HG02623 (cell line): ENCODE measurements at regions not wholly inside any gene's neighbourhood (a gene's known extent, or its start where the extent isn't known, plus 50 kb on each side); places are given as distances from the start of the nearest gene placed in this dataset.

ENCODE experiments used
- ATAC-seq: cut with Tn5 transposase; IDR thresholded peaks from one replicate; pipeline ENCODE4 v1.9.1; 2021; ENCODE audit warnings: moderate library complexity; ENCODE audit not compliant: unreplicated experiment

DNA sequence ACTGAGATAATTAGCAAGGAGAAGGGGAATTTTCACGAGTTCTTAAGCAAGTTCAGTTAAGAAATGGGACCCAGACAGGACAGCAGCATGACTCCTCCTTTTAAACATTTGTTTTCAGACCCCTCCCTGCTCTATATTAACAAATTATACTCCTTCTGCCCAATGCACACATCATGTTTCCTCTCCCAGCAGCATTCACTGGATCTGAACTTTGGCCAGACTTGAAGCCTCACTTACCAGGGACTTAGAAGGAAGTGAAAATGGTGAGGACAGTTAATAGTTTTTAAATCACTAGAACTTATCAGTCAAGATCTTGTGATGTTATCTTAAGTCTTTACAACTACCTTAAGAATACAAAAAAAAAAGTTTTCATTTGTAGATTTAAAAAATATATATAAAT lies 1174.7 kb upstream of the MAP3K7 start:
- ATAC-seq: no peak

DNA sequence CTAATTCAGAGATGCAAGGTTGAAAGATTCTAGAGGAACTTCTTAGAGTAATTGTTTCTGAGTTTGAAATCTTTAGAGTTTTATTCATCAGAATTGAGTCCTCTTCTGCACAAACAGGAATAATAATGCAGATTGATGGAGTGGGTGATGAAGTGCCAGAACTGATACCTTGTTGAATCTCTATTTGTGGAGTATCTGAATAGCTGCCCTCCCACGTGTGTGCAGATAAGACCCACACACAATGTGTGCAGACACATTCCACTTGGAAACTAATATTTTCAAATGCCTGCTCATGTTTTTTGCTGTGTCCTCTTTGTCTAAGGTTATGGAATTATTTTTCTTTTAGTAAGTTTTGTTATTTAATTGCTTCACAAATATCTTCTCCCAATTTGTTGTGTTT lies 1167.8 kb upstream of the MAP3K7 start:
- no peak for ATAC-seq

DNA sequence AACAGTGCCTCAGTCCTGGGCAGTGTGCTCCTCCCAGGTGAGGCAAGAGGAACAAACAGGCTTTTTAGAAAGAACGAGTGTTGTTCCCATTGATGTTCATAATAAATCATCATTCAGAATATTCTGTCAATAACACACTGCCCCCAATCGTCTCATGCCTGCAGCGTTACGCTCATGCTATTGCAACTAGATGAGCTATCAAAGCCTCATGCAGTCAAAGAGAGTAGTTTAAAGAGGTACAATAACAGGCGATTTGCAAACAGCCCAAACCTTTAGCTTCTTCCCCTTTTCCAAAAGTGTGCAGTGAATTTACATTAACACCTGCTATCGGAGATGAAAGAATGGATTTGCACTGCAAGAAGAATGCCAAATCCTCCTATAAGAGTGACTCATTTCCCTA lies 1164.7 kb upstream of the MAP3K7 start:
- no peak for ATAC-seq

DNA sequence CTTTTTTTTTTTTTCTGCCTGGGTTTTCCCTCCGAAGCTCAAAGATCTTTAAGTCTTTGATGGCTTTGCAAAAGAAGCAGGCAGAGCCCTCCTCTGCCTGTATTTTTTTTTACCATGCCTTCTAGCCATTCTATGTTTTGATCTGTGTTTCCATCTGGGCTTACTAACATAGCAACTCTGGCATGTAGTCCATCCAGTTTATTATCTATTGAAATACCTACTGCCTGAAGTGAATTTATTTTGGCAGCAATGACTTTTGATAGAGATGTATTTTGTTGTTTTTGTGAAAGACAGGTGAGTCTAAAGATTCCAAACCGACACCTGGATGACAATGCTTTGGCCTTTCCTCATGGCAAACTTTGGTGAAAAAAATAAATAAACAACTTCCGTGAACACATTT lies 1157.7 kb upstream of the MAP3K7 start:
- ATAC-seq: no peak

DNA sequence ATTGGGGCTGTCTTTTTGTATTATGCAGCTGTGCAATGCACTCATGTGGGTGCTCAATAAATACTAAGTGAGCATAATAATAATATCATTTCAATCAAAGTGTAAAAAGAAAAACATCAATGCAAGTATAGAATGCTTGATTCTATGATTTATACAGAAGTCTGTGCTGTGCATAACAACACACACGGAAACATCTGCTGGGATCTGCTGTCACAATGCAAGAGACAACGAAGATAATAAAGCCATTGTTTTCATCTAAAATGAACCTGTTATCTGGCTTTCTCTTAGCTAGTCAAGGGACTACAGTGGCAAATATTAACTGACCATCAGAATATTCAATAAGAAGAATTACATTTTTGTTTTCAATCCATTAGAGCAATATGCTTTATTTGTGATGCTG lies 1156.9 kb upstream of the MAP3K7 start:
- no peak for ATAC-seq

DNA sequence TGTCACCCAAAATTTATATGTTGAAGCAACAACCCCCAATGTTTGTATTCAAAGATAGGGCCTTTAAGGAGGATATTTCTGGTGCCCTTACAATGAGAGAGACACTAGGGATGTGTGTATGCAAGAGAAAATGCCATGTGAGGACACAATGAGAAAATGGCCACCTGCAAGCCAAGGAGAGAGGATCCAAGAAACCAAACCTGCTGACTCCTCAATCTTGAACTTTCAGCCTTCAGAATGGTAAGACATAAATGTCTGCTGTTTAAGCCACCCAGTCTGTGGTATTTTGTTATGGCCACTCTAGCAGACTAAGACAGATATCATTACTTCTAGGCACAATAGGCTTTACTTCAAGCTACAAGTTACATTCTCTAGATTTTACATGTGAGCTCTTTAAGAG lies 1145.1 kb upstream of the MAP3K7 start:
- no peak for ATAC-seq

DNA sequence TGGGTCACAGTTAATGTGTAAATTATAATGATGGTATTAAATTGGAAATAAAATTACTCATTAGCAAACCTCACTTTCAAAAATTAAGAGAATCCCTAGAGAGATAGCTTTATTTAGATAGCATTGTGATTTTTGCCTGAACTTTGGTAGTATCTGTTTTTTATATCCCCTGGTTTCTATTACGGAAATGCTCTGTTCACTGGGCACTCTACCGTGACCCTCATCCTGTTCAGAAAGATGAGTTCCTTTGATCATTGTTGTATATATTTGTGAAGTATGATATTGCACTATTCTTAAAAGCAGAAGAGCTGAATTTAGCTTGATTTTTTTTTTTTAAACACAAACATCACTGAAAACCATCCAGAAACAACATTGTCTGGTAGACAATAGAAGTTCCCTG lies 1143.8 kb upstream of the MAP3K7 start:
- ATAC-seq: no peak

DNA sequence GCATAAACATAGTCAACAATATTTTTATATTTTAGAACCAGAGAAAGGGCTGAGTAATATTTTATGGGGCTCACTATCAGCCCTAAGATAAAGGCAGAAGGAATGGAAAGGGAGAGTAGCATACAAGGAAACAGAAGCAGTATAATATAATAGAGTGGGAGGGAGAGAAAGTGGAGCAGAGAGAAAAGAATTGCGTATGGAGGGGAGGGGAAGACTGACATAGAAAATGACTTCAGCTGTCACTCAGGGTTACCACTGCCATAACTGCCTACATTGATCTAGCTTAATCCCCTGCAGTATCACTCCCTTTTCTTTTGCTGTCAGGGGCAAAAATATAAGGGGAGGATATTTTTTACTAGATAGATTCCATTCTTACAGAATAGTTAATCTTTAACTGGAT lies 1133.5 kb upstream of the MAP3K7 start:
- ATAC-seq: no peak

DNA sequence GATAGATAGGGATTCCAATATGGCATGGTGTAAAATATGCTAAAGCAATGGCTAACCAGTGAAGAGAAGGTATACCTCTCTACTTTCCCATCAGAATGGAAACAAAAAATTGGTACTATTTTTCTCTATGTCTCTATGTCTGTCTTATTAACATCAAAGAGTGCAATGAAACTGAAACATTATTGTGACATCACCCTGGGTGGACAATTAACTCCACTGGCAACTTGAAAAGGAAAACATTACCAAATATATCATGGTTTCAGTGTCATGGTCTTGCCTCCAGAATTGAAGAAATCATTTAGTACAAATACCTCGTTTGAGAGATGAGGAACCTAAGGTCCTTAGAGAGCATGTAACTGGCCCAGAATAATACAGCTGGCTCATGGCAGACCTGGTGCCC lies 1132.5 kb upstream of the MAP3K7 start:
- ATAC-seq: no peak

DNA sequence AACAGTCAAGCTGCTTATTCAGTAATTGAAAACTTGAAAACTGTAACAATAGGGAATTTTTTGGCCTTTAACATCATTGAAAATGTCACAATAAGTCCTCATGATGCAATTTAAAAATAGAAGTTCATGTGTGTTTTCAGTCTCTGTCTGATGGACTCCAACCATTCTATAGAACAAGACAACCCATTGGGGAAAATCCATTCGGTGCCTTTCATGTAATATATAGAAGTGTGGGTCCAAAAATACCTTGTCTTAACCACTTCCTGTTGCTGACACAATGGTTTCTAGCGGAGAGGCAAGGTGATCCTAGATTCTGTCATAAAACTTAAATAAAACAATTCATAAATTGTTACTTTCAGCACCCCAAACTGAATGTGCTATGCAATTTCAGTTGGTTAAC lies 1131.3 kb upstream of the MAP3K7 start:
- ATAC-seq: peak; percentile 57

DNA sequence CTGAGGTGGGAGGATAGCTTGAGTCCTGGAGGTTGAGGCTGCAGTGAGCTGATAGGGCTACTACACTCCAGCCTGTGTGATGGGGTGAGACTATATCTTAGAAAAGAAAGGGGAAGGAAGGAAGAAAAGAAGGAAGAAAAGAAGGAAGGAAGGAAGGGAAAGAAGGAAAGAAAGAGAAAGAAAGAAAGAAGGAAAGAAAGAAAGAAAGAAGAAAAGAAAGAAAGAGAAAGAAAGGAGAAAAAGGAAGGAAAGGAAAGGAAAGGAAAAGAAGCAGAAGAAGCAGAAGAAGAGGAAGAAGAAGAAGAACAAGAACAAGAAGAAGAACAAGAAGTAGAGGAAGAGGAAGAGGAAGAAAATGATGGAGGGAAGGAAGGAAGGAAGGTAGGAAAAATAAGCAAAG lies 1130.2 kb upstream of the MAP3K7 start:
- ATAC-seq: no peak

DNA sequence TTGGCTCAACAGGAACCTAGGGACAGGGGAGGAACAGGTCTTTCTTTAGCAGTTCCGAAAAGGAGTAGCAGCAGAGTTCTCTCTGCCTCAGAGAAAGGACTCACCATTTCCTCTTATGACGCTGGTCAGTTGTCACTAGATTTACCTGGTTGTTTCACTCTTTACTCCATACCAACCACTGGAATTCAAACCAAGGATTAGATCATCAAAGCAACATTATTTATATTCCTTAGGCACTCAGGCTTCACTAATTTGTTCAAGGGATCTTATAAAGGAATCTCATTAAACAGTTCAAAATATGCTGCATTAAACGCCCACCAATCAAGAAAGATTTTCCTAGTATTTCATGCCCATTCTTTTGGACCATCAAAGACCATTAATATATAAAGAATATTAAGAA lies 1129.5 kb upstream of the MAP3K7 start:
- ATAC-seq: no peak

DNA sequence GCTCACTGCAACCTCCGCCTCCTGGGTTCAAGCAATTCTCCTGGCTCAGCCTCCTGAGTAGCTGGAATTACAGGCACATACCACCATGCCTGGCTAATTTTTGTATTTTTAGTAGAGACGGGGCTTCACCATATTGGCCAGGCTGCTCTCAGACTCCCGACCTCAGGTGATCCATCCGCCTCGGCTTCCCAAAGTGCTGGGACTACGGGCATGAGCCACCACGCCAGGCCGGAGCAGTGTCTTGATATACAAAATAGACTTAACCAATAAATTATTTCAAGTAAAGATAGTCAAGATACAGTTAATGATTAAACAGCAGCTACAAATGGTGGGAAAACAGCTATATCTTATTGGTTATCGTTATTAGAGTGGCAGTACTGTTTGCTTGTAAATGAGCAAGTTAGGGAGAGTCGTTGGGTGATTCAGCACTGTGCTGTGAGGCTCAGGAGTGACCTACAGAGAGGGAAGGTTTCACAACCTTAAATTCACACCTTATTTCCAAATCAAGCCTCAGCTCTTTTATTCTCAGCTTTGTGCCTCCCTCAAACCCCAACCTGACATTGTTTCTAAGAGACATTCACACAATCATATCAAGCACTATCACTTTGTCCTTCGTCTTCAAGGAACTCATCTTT lies 1128.4 kb upstream of the MAP3K7 start:
- no peak for ATAC-seq

DNA sequence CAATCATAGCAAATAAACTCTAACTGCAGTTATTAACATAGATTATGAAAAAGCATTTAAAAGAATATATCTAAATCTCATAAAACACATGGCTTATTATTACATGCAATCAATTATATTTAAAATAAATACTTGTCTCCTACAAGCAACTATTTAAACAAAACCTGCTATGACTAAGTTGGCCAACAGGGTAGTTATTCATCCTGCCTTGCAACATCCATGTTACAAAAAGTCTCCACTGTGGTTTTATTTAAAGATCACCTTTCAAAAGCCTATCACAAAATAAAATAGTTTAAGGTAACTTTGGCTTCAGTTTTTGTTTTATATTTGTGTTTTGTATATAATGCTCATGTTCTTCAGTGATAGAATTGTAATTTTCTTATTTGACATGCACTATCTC lies 1127.0 kb upstream of the MAP3K7 start:
- ATAC-seq: no peak

DNA sequence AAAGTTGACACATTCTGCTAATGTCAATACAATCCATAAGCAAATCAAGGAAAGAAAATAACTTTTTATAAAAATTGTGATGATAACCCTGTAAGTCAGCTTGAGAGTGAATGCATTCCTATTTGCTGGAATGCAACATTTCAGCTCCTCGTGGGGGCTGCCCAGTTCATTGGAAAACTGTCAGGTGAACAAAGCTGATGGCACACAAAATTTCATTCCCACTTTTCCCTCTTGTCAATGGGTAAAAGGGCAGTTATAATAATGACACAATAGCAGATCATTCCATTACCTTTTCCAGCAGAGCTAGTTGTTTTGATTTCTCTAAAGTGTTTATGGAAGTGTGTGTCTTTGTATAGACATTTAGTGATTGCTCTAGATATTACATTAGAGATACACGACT lies 1124.6 kb upstream of the MAP3K7 start:
- no peak for ATAC-seq

DNA sequence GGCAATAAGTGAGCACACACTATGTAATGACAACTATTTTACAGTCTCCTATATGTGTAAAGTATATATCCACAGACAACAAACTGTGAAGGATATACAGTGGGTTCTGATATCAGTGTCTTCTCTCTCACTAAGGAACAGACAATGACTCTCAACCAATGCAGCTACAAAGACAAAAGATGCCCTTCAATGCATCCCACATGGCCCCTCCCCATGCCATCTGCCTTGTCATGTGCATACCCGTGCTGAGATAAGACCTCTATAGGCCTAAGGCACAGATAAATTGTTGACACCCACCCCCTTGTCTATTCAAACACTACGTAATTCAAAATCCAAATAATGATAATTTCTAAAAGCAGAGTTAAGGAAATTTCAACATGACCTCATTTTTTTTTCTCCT lies 1123.5 kb upstream of the MAP3K7 start:
- no peak for ATAC-seq

DNA sequence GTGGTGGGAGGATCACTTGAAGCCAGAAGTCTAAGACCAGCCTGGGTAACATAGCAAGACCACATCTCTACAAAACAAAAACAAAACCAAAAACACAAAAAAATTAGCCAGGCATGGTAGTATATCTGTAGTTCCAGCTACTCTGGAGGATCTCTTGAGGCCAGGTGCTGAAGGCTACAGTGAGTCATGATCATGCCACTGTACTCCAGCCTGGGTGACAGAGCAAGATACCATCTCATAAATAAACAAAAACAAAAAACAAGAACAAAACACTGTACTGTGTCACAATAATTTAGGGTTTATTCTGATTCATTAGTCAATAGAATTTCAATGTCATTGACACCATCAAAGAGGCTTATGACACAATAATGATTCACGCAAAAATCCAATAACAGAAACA lies 1121.7 kb upstream of the MAP3K7 start:
- ATAC-seq: no peak

DNA sequence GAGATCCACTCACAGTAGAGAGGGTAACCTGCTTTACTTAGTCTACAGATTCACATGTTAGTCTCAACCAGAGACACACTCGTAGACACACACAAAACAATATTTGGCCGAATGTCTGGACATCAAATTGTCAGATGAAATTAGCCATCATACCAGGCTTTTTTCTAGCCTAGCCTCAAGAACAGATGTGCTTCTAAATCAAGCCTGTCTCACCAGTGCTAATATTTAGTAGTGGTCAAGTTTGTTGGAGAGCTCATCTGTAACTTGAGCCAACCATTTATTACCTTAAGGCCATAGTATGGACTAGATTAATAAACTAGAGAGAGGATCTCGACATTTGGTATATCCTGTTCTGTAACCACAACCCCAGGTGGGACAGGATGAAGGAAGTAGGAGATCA lies 1118.8 kb upstream of the MAP3K7 start:
- ATAC-seq: no peak

DNA sequence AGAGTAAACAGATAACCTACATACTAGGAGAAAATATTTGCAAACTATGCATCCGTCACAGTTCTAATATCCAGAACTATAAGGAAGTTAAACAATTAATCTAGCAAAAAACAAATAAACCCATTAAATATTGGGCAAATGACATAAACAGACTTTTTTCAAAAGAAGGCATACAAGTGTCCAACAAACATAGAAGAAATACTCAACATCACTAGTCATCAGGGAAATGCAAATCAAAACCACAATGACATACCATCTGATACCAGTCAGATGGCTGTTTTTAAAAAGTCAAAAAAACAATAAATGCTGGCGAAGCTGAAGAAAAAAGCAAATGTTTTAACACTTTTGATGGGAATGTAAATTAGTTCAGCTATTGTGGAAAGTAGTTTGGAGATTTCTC lies 1117.7 kb upstream of the MAP3K7 start:
- ATAC-seq: no peak

DNA sequence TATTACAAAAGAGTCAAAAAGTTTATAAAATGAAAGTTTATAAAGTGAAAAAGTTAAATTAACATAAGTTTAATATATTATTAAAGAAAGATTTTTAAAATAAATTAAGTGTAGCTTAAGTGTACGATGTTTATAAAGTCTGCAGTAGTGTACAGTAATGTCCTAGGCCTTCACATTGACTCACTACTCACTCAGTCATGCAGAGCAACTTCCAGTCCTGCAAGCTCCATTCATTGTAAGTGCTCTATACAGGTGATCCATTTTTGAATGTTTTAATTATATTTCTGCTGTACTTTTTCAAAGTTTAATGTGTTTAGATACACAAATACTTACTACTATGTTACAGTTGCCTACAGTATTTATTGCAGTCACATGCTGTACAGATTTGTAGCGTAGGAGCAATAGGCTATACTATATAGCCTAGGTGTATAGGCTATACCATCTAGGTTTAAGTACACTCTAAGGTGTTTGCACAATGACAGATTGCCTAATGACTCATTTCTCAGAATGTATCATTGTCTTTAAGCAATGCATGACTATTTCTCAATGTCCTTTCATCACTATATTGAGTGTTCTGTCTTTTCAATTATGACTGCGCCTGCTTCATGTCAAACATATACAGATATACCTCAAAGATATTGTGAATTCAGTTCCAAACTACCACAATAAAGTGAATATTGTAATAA lies 1110.3 kb upstream of the MAP3K7 start:
- ATAC-seq: no peak

DNA sequence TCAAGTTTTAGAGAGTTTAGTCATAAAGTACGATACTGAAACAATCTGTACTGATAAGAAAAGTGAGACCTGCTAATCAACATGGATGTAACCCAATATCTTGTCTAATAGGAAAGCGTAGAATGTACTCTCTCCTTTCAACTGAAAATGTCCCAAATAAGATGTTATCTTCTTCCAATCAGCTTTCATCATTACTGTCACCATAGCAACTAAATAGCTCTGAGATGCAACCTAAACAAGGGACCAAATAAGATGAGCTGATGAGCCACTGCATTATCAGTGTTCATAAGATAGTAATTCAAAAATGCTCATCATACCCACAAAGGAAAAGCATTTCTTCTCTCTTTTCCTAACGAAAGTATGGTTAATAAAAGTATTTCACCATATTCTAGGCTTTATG lies 1108.3 kb upstream of the MAP3K7 start:
- no peak for ATAC-seq

DNA sequence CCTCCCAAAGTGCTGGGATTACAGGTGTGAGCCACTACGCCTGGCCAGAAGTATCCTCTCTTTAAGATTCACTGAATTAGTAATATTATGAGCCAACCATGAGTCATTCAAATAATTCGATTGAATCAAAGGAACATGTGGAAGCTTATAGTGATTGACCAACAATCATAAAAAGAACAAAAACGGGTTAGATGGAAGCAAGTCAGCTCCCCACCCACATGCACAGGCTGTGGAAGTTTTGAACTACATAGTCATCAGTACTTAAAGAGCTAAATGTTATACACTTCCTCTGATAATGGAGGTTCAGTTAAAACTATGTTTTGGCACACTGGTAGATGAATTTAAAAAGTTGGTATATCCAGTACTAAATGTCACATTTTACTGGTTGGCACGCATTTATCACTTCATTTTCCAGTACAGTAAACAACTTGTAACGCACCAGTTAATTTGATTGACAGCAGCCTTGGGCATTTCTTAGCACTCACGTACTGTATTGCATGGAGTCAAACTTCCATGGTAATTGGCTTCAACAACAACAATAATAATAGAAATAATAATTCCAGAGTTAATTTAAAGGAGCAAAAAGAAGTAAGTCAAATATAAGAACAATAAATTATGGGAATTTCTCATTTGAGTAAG lies 1107.3 kb upstream of the MAP3K7 start:
- no peak for ATAC-seq

DNA sequence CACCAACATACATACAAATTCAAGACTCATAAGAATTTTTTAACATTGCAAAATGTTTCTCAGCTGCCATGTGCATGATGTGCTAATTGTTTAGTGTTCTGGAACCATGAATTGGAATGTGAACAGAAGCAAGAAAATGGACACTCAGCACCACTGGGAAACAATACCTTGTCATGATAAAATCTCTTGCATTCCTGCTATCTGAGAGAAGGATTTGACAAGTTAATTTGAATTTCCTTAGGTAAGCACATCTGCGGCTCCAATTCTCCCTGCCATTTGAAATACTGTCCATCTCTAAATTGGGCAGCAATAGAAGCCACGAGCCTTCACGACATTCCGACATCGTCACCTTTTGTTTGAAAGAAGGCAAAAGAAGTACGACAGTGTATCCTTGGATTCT lies 1104.6 kb upstream of the MAP3K7 start:
- ATAC-seq: no peak
